HEK293 (cell line): ENCODE measurements at regions not wholly inside any gene's neighbourhood (a gene's known extent, or its start where the extent isn't known, plus 50 kb on each side); places are given as distances from the start of the nearest gene placed in this dataset.

Source experiments
- CTCF ChIA-PET: fragments of 350-600 bp; formaldehyde crosslinking; extraction: SDS; loops from one replicate; lab custom pipeline; 2021; ENCODE audit warnings: antibody characterized with exemption; lab: Yijun Ruan, JAX
- POLR2A ChIA-PET: fragments of 300-600 bp; formaldehyde crosslinking; extraction: SDS; loops from one replicate; lab custom pipeline; 2020; ENCODE audit warnings: antibody characterized with exemption, inconsistent platforms; lab: Yijun Ruan, JAX
- H3K27ac ChIP-seq: fragments of 200-500 bp; sonication (Bioruptor generic); 2 replicates; pipeline ENCODE4 v1.5.1; 2014; ENCODE audit warnings: low read depth, low read length, control low read depth, inconsistent platforms; ENCODE audit errors: extremely low read depth
- H3K36me3 ChIP-seq, 2 experiments: fragments of 200-500 bp in 1 of 2; sonication (Bioruptor generic) in 1 of 2; 1 replicate in 1 of 2; 2 replicates in 1 of 2; pipeline ENCODE4 v1.5.1; 2014 to 2017; ENCODE audit warnings: inconsistent platforms in 2 of 2, low read length in 2 of 2; ENCODE audit not compliant: control insufficient read depth in 2 of 2, insufficient read depth in 1 of 2
- H3K4me1 ChIP-seq: fragments of 200-500 bp; sonication (Bioruptor generic); 2 replicates; pipeline ENCODE4 v1.5.1; 2014; ENCODE audit warnings: mild to moderate bottlenecking, low read length, inconsistent platforms; ENCODE audit not compliant: control insufficient read depth, insufficient read depth
- H3K4me3 ChIP-seq: 2 replicates; pipeline ENCODE4 v1.5.1; 2011; ENCODE audit warnings: low read depth, mild to moderate bottlenecking, control low read depth, low read length, moderate library complexity
- H3K9me3 ChIP-seq: fragments of 200-500 bp; sonication (Bioruptor generic); 2 replicates; pipeline ENCODE4 v1.5.1; 2014; ENCODE audit warnings: low read depth, low read length, inconsistent platforms; ENCODE audit not compliant: control insufficient read depth, insufficient read depth
- HOXD13 ChIP-seq: sonication (generic); formaldehyde crosslinking; IDR thresholded peaks from 2 replicates; pipeline ENCODE4 v1.8.0; 2022; ENCODE audit warnings: missing genetic modification reagents, borderline replicate concordance
- IKZF3 ChIP-seq: fragments of 450-650 bp; IDR thresholded peaks from 2 replicates; pipeline ENCODE4 v1.5.0; 2018; ENCODE audit warnings: missing biosample characterization, mild to moderate bottlenecking, missing genetic modification characterization, moderate library complexity
- KLF8 ChIP-seq: fragments of 450-650 bp; formaldehyde crosslinking; IDR thresholded peaks from 2 replicates; pipeline ENCODE4 v1.5.1; 2016; ENCODE audit warnings: missing biosample characterization, missing genetic modification characterization
- SALL2 ChIP-seq: fragments of 450-650 bp; formaldehyde crosslinking; IDR thresholded peaks from 2 replicates; pipeline ENCODE4 v1.5.0; 2017; ENCODE audit warnings: missing biosample characterization, mild to moderate bottlenecking, missing genetic modification characterization, borderline replicate concordance
- SCRT1 ChIP-seq: fragments of 450-650 bp; formaldehyde crosslinking; IDR thresholded peaks from 2 replicates; pipeline ENCODE4 v1.5.1; 2016; ENCODE audit warnings: missing biosample characterization, missing genetic modification characterization, borderline replicate concordance
- SCRT2 ChIP-seq: fragments of 450-650 bp; formaldehyde crosslinking; IDR thresholded peaks from 2 replicates; pipeline ENCODE4 v1.5.1; 2016; ENCODE audit warnings: missing biosample characterization, missing genetic modification characterization
- ZBTB1 ChIP-seq: fragments of 450-650 bp; formaldehyde crosslinking; IDR thresholded peaks from 2 replicates; pipeline ENCODE4 v1.5.1; 2016; ENCODE audit warnings: missing biosample characterization, missing genetic modification characterization
- ZIC2 ChIP-seq: fragments of 450-650 bp; formaldehyde crosslinking; IDR thresholded peaks from 2 replicates; pipeline ENCODE4 v1.5.1; 2016; ENCODE audit warnings: missing biosample characterization, missing genetic modification characterization
- ZNF121 ChIP-seq: fragments of 450-650 bp; formaldehyde crosslinking; IDR thresholded peaks from 2 replicates; pipeline ENCODE4 v1.5.1; 2016; ENCODE audit warnings: missing biosample characterization, missing genetic modification characterization
- ZNF157 ChIP-seq: fragments of 450-650 bp; formaldehyde crosslinking; IDR thresholded peaks from 2 replicates; pipeline ENCODE4 v1.5.1; 2016; ENCODE audit warnings: missing biosample characterization, missing genetic modification characterization
- ZNF16 ChIP-seq: fragments of 450-650 bp; formaldehyde crosslinking; IDR thresholded peaks from 2 replicates; pipeline ENCODE4 v1.5.1; 2016; ENCODE audit warnings: low read depth, missing biosample characterization, missing genetic modification characterization
- ZNF19 ChIP-seq: fragments of 450-650 bp; formaldehyde crosslinking; IDR thresholded peaks from 2 replicates; pipeline ENCODE4; 2016; ENCODE audit warnings: missing biosample characterization, missing genetic modification characterization, low read depth
- ZNF302 ChIP-seq: fragments of 450-650 bp; formaldehyde crosslinking; IDR thresholded peaks from 2 replicates; pipeline ENCODE4 v1.5.1; 2016; ENCODE audit warnings: missing biosample characterization, missing genetic modification characterization, low read depth
- ZNF394 ChIP-seq: fragments of 450-650 bp; formaldehyde crosslinking; IDR thresholded peaks from 2 replicates; pipeline ENCODE4 v1.5.1; 2016; ENCODE audit warnings: missing biosample characterization, missing genetic modification characterization, mild to moderate bottlenecking, moderate library complexity, borderline replicate concordance
- ZNF626 ChIP-seq: fragments of 450-650 bp; sonication (Bioruptor Pico); formaldehyde crosslinking; IDR thresholded peaks from 2 replicates; pipeline ENCODE4 v1.5.1; 2018; ENCODE audit warnings: missing biosample characterization, missing genetic modification characterization, inconsistent platforms
- ZNF785 ChIP-seq: fragments of 450-650 bp; formaldehyde crosslinking; IDR thresholded peaks from 2 replicates; pipeline ENCODE4 v1.5.1; 2016; ENCODE audit warnings: missing biosample characterization, missing genetic modification characterization
- ZNF837 ChIP-seq: fragments of 450-650 bp; formaldehyde crosslinking; IDR thresholded peaks from 2 replicates; pipeline ENCODE4 v1.5.1; 2016; ENCODE audit warnings: missing biosample characterization, missing genetic modification characterization
- TF ChIP-seq, protein P1 (sequence below): fragments of 450-650 bp; formaldehyde crosslinking; IDR thresholded peaks from 2 replicates; pipeline ENCODE4 v1.5.1; 2016; ENCODE audit warnings: missing biosample characterization, missing genetic modification characterization, borderline replicate concordance
- TF ChIP-seq, protein P2 (sequence below): fragments of 450-650 bp; formaldehyde crosslinking; IDR thresholded peaks from 2 replicates; pipeline ENCODE4 v1.5.1; 2016; ENCODE audit warnings: missing biosample characterization, missing genetic modification characterization
- TF ChIP-seq, protein P3 (sequence below): fragments of 450-650 bp; formaldehyde crosslinking; IDR thresholded peaks from 2 replicates; pipeline ENCODE4 v1.5.1; 2017; ENCODE audit warnings: missing biosample characterization, missing genetic modification characterization
- TF ChIP-seq, protein P4 (sequence below): fragments of 450-650 bp; formaldehyde crosslinking; IDR thresholded peaks from 2 replicates; pipeline ENCODE4 v1.5.1; 2016; ENCODE audit warnings: missing biosample characterization, missing genetic modification characterization
- TF ChIP-seq, protein P5 (sequence below): fragments of 450-650 bp; formaldehyde crosslinking; IDR thresholded peaks from 2 replicates; pipeline ENCODE4; 2016; ENCODE audit warnings: missing biosample characterization, missing genetic modification characterization
- TF ChIP-seq, protein P6 (sequence below): fragments of 450-650 bp; formaldehyde crosslinking; IDR thresholded peaks from 2 replicates; pipeline ENCODE4 v1.5.1; 2016; ENCODE audit warnings: missing biosample characterization, missing genetic modification characterization
- TF ChIP-seq, protein P7 (sequence below): fragments of 450-650 bp; formaldehyde crosslinking; IDR thresholded peaks from 2 replicates; pipeline ENCODE4 v1.5.1; 2016; ENCODE audit warnings: missing biosample characterization, missing genetic modification characterization, low read depth

DNA sequence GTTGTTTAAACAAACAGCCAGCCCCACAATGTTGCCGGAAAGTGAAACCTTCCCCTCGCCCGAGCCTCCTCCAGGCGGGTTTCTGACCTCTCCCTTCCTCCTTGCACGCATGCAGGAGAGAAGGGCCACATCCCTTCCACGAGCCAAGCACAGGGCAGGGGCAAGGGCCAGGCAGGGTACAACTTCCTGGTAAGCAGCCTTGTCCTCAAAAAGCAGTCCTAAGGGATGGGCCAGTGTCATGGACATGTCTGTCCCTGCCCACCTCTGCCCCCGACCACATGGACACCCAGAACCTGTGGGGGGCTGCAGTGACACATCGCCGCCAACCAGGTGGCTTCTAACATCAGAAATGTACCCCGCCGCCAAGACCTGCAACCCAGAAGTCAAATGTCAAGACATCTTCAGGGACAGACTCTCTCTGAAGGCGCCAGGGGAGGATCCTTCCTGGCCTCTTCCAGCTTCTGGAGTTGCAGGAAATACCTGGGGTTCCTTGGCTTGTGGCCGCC is 145.3 kb downstream of the CRYBB2 start (continued):
- TF ChIP-seq, protein P1, sequence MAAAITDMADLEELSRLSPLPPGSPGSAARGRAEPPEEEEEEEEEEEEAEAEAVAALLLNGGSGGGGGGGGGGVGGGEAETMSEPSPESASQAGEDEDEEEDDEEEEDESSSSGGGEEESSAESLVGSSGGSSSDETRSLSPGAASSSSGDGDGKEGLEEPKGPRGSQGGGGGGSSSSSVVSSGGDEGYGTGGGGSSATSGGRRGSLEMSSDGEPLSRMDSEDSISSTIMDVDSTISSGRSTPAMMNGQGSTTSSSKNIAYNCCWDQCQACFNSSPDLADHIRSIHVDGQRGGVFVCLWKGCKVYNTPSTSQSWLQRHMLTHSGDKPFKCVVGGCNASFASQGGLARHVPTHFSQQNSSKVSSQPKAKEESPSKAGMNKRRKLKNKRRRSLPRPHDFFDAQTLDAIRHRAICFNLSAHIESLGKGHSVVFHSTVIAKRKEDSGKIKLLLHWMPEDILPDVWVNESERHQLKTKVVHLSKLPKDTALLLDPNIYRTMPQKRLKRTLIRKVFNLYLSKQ (tag by site-specific recombination): no peak
- TF ChIP-seq ZNF394 (tag by site-specific recombination): no peak
- no peak for TF ChIP-seq ZNF785 (tag by site-specific recombination)
- TF ChIP-seq, protein P2, sequence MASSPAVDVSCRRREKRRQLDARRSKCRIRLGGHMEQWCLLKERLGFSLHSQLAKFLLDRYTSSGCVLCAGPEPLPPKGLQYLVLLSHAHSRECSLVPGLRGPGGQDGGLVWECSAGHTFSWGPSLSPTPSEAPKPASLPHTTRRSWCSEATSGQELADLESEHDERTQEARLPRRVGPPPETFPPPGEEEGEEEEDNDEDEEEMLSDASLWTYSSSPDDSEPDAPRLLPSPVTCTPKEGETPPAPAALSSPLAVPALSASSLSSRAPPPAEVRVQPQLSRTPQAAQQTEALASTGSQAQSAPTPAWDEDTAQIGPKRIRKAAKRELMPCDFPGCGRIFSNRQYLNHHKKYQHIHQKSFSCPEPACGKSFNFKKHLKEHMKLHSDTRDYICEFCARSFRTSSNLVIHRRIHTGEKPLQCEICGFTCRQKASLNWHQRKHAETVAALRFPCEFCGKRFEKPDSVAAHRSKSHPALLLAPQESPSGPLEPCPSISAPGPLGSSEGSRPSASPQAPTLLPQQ (tag by site-specific recombination): no peak
- TF ChIP-seq, protein P3, sequence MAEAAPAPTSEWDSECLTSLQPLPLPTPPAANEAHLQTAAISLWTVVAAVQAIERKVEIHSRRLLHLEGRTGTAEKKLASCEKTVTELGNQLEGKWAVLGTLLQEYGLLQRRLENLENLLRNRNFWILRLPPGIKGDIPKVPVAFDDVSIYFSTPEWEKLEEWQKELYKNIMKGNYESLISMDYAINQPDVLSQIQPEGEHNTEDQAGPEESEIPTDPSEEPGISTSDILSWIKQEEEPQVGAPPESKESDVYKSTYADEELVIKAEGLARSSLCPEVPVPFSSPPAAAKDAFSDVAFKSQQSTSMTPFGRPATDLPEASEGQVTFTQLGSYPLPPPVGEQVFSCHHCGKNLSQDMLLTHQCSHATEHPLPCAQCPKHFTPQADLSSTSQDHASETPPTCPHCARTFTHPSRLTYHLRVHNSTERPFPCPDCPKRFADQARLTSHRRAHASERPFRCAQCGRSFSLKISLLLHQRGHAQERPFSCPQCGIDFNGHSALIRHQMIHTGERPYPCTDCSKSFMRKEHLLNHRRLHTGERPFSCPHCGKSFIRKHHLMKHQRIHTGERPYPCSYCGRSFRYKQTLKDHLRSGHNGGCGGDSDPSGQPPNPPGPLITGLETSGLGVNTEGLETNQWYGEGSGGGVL (tag by site-specific recombination): no peak
- TF ChIP-seq ZNF19 (tag by site-specific recombination): no peak
- TF ChIP-seq, protein P4, sequence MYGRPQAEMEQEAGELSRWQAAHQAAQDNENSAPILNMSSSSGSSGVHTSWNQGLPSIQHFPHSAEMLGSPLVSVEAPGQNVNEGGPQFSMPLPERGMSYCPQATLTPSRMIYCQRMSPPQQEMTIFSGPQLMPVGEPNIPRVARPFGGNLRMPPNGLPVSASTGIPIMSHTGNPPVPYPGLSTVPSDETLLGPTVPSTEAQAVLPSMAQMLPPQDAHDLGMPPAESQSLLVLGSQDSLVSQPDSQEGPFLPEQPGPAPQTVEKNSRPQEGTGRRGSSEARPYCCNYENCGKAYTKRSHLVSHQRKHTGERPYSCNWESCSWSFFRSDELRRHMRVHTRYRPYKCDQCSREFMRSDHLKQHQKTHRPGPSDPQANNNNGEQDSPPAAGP (tag by site-specific recombination): no peak
- TF ChIP-seq HOXD13: no peak
- TF ChIP-seq ZNF157: no peak
- no peak for TF ChIP-seq ZNF16
- no peak for TF ChIP-seq ZBTB1 (tag by site-specific recombination)
- TF ChIP-seq, all 188 proteins: peak for 0

DNA sequence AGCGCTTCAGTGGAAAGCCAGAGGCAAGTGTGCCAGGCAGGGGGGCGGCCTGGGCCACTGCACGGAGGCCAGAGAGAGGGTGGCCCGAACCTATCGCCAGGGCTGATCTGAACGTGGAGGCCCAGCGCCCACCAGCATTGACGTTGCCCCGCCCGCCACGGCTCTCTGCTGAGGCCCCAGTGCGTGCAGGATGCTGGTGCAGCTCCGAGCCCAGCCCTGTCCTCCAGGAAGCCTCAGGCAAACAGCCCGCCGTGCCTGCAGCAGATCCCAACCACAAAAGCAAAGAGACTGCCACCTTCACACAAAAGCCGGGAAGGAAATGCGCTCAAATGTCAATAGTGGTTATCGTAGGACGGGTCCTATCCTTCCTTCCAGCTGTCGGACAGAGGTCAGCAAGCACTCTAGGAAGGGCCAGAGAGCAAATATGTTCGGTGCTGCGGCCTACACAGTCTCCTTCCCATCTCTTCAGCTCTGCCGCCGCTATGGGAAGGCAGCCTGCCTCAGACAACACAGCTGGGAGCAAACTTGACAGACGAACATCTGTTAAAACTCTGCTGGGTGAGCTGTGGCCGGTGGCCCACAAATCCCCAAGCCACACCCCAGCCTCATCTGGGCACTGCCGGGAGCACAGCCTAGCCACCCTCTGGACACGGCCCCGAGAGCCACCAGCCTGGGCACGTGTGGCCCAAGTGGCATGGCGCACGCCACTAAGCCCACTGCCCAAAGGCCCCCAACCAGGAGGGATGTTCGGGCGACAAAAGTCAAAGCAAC is 146.2 kb downstream of the CRYBB2 start:
- Histone ChIP-seq H3K27ac (no peak overlapping the region), H3K9me3 (no peaks in the 10 kb centered on the region), H3K4me3 (no peak overlapping the region), H3K36me3 (peaks cover 0 to 46% of the 10 kb centered on the region in 2 experiments; a peak in 1 of 3 replicates), H3K4me1 (peaks cover 6% of the 10 kb centered on the region; the same call in 1 of the 2 replicates)
- CTCF ChIA-PET: interaction anchor here (0.7 to 1.0 kb wide), 2 partner anchors 38 to 72 kb away, joined by 3 to 4 read pairs; no protein-coding TSS in a partner anchor
- POLR2A ChIA-PET: interaction anchor here (0.6 kb wide), 1 partner anchor 12 kb away, joined by 3 read pairs; no protein-coding TSS in a partner anchor
- TF ChIP-seq SCRT1 (tag by site-specific recombination) (no peak), SCRT2 (no peak), KLF8 (no peak), IKZF3 (tag by site-specific recombination) (no peak), ZNF302 (tag by site-specific recombination) (no peak), ZIC2 (no peak), ZNF121 (tag by site-specific recombination) (no peak), ZNF626 (tag by site-specific recombination) (no peak), ZNF837 (tag by site-specific recombination) (no peak), SALL2 (tag by site-specific recombination) (no peak)
- TF ChIP-seq, protein P5, sequence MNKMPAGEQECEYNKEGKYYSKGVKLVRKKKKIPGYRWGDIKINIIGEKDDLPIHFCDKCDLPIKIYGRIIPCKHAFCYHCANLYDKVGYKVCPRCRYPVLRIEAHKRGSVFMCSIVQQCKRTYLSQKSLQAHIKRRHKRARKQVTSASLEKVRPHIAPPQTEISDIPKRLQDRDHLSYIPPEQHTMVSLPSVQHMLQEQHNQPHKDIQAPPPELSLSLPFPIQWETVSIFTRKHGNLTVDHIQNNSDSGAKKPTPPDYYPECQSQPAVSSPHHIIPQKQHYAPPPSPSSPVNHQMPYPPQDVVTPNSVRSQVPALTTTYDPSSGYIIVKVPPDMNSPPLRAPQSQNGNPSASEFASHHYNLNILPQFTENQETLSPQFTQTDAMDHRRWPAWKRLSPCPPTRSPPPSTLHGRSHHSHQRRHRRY (tag by site-specific recombination): no peak
- TF ChIP-seq, protein P6, sequence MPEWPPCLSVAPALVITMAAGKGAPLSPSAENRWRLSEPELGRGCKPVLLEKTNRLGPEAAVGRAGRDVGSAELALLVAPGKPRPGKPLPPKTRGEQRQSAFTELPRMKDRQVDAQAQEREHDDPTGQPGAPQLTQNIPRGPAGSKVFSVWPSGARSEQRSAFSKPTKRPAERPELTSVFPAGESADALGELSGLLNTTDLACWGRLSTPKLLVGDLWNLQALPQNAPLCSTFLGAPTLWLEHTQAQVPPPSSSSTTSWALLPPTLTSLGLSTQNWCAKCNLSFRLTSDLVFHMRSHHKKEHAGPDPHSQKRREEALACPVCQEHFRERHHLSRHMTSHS (tag by site-specific recombination): no peak
- TF ChIP-seq, protein P7, sequence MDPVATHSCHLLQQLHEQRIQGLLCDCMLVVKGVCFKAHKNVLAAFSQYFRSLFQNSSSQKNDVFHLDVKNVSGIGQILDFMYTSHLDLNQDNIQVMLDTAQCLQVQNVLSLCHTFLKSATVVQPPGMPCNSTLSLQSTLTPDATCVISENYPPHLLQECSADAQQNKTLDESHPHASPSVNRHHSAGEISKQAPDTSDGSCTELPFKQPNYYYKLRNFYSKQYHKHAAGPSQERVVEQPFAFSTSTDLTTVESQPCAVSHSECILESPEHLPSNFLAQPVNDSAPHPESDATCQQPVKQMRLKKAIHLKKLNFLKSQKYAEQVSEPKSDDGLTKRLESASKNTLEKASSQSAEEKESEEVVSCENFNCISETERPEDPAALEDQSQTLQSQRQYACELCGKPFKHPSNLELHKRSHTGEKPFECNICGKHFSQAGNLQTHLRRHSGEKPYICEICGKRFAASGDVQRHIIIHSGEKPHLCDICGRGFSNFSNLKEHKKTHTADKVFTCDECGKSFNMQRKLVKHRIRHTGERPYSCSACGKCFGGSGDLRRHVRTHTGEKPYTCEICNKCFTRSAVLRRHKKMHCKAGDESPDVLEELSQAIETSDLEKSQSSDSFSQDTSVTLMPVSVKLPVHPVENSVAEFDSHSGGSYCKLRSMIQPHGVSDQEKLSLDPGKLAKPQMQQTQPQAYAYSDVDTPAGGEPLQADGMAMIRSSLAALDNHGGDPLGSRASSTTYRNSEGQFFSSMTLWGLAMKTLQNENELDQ: no peak
- TF ChIP-seq, protein P4 (tag by site-specific recombination): no peak
